Skeletal muscle tissue (tissue), 3 donors: ENCODE measurements at regions not wholly inside any gene's neighbourhood (a gene's known extent, or its start where the extent isn't known, plus 50 kb on each side); places are given as distances from the start of the nearest gene placed in this dataset.

Experiments used
- H3K27ac ChIP-seq: one replicate; pipeline ENCODE4 v1.7.0; 2013; ENCODE audit warnings: mild to moderate bottlenecking, low read depth, low read length, inconsistent platforms
- H3K27me3 ChIP-seq, 3 donors: one replicate each; pipeline ENCODE4 v1.7.0; 2013; ENCODE audit warnings: low read length in 3 of 3; ENCODE audit not compliant: control insufficient read depth in 3 of 3, insufficient read depth in 3 of 3
- H3K36me3 ChIP-seq, 3 donors: one replicate each; pipeline ENCODE4 v1.7.0; 2013; ENCODE audit warnings: low read length in 3 of 3; ENCODE audit not compliant: control insufficient read depth in 3 of 3, insufficient read depth in 3 of 3
- H3K4me1 ChIP-seq, 3 donors: one replicate each; pipeline ENCODE4 v1.7.0; 2013; ENCODE audit warnings: low read length in 3 of 3, mild to moderate bottlenecking in 3 of 3; ENCODE audit not compliant: control insufficient read depth in 3 of 3, insufficient read depth in 3 of 3
- H3K4me3 ChIP-seq, 3 donors: one replicate each; pipeline ENCODE4 v1.7.0; 2013; ENCODE audit warnings: low read length in 3 of 3
- H3K9ac ChIP-seq, 3 donors: one replicate each; pipeline ENCODE4 v1.7.0; 2013; ENCODE audit warnings: low read length in 3 of 3, mild to moderate bottlenecking in 3 of 3, moderate library complexity in 2 of 3, low read depth in 1 of 3
- H3K9me3 ChIP-seq, 3 donors: one replicate each; pipeline ENCODE4 v1.7.0; 2013; ENCODE audit warnings: low read length in 3 of 3; ENCODE audit not compliant: control insufficient read depth in 3 of 3
- donor health status: Osteomylitis.

- no peaks in the 10 kb centered on the region for H3K4me1 ChIP-seq
- no peaks in the 10 kb centered on the region for H3K36me3 ChIP-seq
- H3K27ac ChIP-seq, result no peak overlapping the region
- no peak overlapping the region for H3K4me3 ChIP-seq
- no peaks in the 10 kb centered on the region for H3K27me3 ChIP-seq
- peaks cover 0 to 2% (median 0%) of the 10 kb centered on the region in 3 donors for H3K9me3 ChIP-seq
- H3K9ac ChIP-seq, result no peak overlapping the region
Observed at GRCh38 chr9:20111173-20111843, 322.5 kb upstream of the SLC24A2 start.

- Histone ChIP-seq H3K27me3 (no peaks in the 10 kb centered on the region), H3K4me3 (no peak overlapping the region), H3K9me3 (no peaks in the 10 kb centered on the region), H3K4me1 (no peaks in the 10 kb centered on the region), H3K27ac (no peak overlapping the region), H3K36me3 (no peaks in the 10 kb centered on the region), H3K9ac (no peak overlapping the region)
Observed at GRCh38 chr9:20095430-20096092, 306.7 kb upstream of the SLC24A2 start.

GRCh38 chr9:20092561-20092960 is 303.7 kb upstream of the SLC24A2 start:
- H3K4me1 ChIP-seq, result no peaks in the 10 kb centered on the region
- H3K36me3 ChIP-seq, result no peaks in the 10 kb centered on the region
- H3K27me3 ChIP-seq, result no peaks in the 10 kb centered on the region
- no peaks in the 10 kb centered on the region for H3K9me3 ChIP-seq
- H3K9ac ChIP-seq, result no peak overlapping the region
- no peak overlapping the region for H3K4me3 ChIP-seq
- no peak overlapping the region for H3K27ac ChIP-seq

- no peaks in the 10 kb centered on the region for H3K27me3 ChIP-seq
- H3K4me1 ChIP-seq, result no peaks in the 10 kb centered on the region
- no peak overlapping the region for H3K4me3 ChIP-seq
- H3K36me3 ChIP-seq, result no peaks in the 10 kb centered on the region
- no peak overlapping the region for H3K9ac ChIP-seq
- H3K9me3 ChIP-seq, result no peaks in the 10 kb centered on the region
- no peak overlapping the region for H3K27ac ChIP-seq
Observed at GRCh38 chr9:20087481-20087880, 298.6 kb upstream of the SLC24A2 start.

- Histone ChIP-seq H3K4me1 (no peaks in the 10 kb centered on the region), H3K27ac (no peak overlapping the region)
Observed at GRCh38 chr9:20085842-20086241, 297.0 kb upstream of the SLC24A2 start.

GRCh38 chr9:20084125-20084524 is 295.3 kb upstream of the SLC24A2 start:
- no peaks in the 10 kb centered on the region for H3K9me3 ChIP-seq
- H3K4me1 ChIP-seq, result no peaks in the 10 kb centered on the region
- no peak overlapping the region for H3K9ac ChIP-seq
- no peaks in the 10 kb centered on the region for H3K27me3 ChIP-seq
- H3K4me3 ChIP-seq, result no peak overlapping the region
- H3K36me3 ChIP-seq, result no peaks in the 10 kb centered on the region
- no peak overlapping the region for H3K27ac ChIP-seq

More at GRCh38 chr9:20085842-20086241, 297.0 kb upstream of the SLC24A2 start:
- Histone ChIP-seq H3K9ac (no peak overlapping the region), H3K36me3 (no peaks in the 10 kb centered on the region), H3K27me3 (no peaks in the 10 kb centered on the region), H3K9me3 (no peaks in the 10 kb centered on the region), H3K4me3 (no peak overlapping the region)

GRCh38 chr9:20083390-20083789 is 294.6 kb upstream of the SLC24A2 start:
- Histone ChIP-seq H3K36me3 (no peaks in the 10 kb centered on the region), H3K4me3 (no peak overlapping the region), H3K4me1 (no peaks in the 10 kb centered on the region), H3K9me3 (no peaks in the 10 kb centered on the region), H3K27me3 (no peaks in the 10 kb centered on the region), H3K27ac (no peak overlapping the region), H3K9ac (no peak overlapping the region)

GRCh38 chr9:20082831-20083230 is 294.0 kb upstream of the SLC24A2 start:
- Histone ChIP-seq H3K9me3 (no peaks in the 10 kb centered on the region), H3K36me3 (no peaks in the 10 kb centered on the region), H3K27ac (no peak overlapping the region), H3K9ac (no peak overlapping the region), H3K4me3 (no peak overlapping the region), H3K4me1 (no peaks in the 10 kb centered on the region), H3K27me3 (no peaks in the 10 kb centered on the region)

- no peaks in the 10 kb centered on the region for H3K4me1 ChIP-seq
- H3K9me3 ChIP-seq, result no peaks in the 10 kb centered on the region
- H3K27ac ChIP-seq, result no peak overlapping the region
- H3K9ac ChIP-seq, result no peak overlapping the region
- H3K27me3 ChIP-seq, result no peaks in the 10 kb centered on the region
- H3K36me3 ChIP-seq, result no peaks in the 10 kb centered on the region
- no peak overlapping the region for H3K4me3 ChIP-seq
Observed at GRCh38 chr9:20082406-20082805, 293.6 kb upstream of the SLC24A2 start.

- Histone ChIP-seq H3K4me1 (no peaks in the 10 kb centered on the region), H3K27me3 (no peaks in the 10 kb centered on the region), H3K27ac (no peak overlapping the region), H3K36me3 (no peaks in the 10 kb centered on the region), H3K9me3 (no peaks in the 10 kb centered on the region), H3K4me3 (no peak overlapping the region), H3K9ac (no peak overlapping the region)
Observed at GRCh38 chr9:20078246-20078645, 289.4 kb upstream of the SLC24A2 start.
